Endothelial cell of umbilical vein (primary cell): ENCODE measurements at regions not wholly inside any gene's neighbourhood (a gene's known extent, or its start where the extent isn't known, plus 50 kb on each side); places are given as distances from the start of the nearest gene placed in this dataset.

ENCODE experiments used
- BruUV-seq: library from RNA; stranded (reverse); fragments of 400-500 nt; replicated peaks from 2 replicates; lab custom pipeline; 2021; lab: Mats Ljungman, UMichigan
- CTCF ChIA-PET: fragments of 300-600, 350-600 bp; sonication (Branson Sonifier 250); formaldehyde crosslinking; loops from one replicate; lab custom pipeline; 2021; ENCODE audit warnings: antibody characterized with exemption, inconsistent platforms; lab: Charles Lee
- POLR2A ChIA-PET: fragments of 300-600, 350-600 bp; sonication (Branson Sonifier 250); formaldehyde crosslinking; loops from one replicate; lab custom pipeline; 2021; ENCODE audit warnings: antibody characterized with exemption, inconsistent platforms; lab: Charles Lee
- DNase-seq: peaks from one replicate; pipeline ENCODE4 v3.0.0-alpha.2; 2011; ENCODE audit warnings: low read depth, low spot score
- FAIRE-seq: peaks from 2 replicates; lab custom pipeline; 2011; peaks lifted over from hg19 to GRCh38; lab: Jason Lieb, UNC
- H2AFZ ChIP-seq: 2 replicates; pipeline ENCODE4 v1.6.0; 2012; ENCODE audit warnings: low read depth, low read length, control low read depth, inconsistent platforms
- H3K27ac ChIP-seq: 2 replicates; pipeline ENCODE4 v1.5.1; 2011; ENCODE audit warnings: low read depth, mild to moderate bottlenecking, control low read depth, low read length, moderate library complexity; ENCODE audit not compliant: insufficient read depth
- H3K27me3 ChIP-seq, 2 experiments: 2 replicates each; pipeline versions ENCODE4 v1.6.0 to v1.6.1; 2011; ENCODE audit warnings: low read length in 2 of 2, mixed read lengths in 1 of 2; ENCODE audit not compliant: control insufficient read depth in 2 of 2, insufficient read depth in 2 of 2
- H3K36me3 ChIP-seq, 2 experiments: 2 replicates in 1 of 2; 3 replicates in 1 of 2; pipeline ENCODE4 v1.5.1; 2011; ENCODE audit warnings: low read length in 2 of 2, mild to moderate bottlenecking in 1 of 2, moderate library complexity in 1 of 2; ENCODE audit not compliant: control insufficient read depth in 2 of 2, insufficient read depth in 2 of 2; ENCODE audit errors: extremely low read depth in 1 of 2
- H3K4me1 ChIP-seq: 3 replicates; pipeline ENCODE4 v1.5.1; 2011; ENCODE audit warnings: mild to moderate bottlenecking, low read length; ENCODE audit not compliant: control insufficient read depth, insufficient read depth; ENCODE audit errors: extremely low read depth
- H3K4me2 ChIP-seq: 2 replicates; pipeline ENCODE4 v1.6.1; 2011; ENCODE audit warnings: low read length, control low read depth, mixed read lengths; ENCODE audit not compliant: insufficient read depth
- H3K4me3 ChIP-seq, 3 experiments: fragments of 200-600 bp in 1 of 3; sonication (generic), shearing (Covaris generic) in 1 of 3; replicated peaks in 1 of 3; 2 replicates each; pipeline ENCODE4 v1.5.1; 2011 to 2016; ENCODE audit warnings: control low read depth in 3 of 3, low read length in 3 of 3, mild to moderate bottlenecking in 2 of 3, inconsistent platforms in 1 of 3, low read depth in 1 of 3, moderate library complexity in 1 of 3; ENCODE audit not compliant: insufficient read depth in 1 of 3
- H3K79me2 ChIP-seq: 2 replicates; pipeline ENCODE4 v1.6.0; 2012; ENCODE audit warnings: low read length, inconsistent platforms; ENCODE audit not compliant: control insufficient read depth, insufficient read depth
- H3K9ac ChIP-seq: replicated peaks from 2 replicates; pipeline ENCODE3; 2011; ENCODE audit warnings: low read length, control low read depth; ENCODE audit not compliant: insufficient read depth; ENCODE audit errors: extremely low read depth
- H3K9me1 ChIP-seq: replicated peaks from 3 replicates; pipeline ENCODE4 v1.6.0; 2011; ENCODE audit warnings: mild to moderate bottlenecking, low read length; ENCODE audit not compliant: control insufficient read depth, insufficient read depth; ENCODE audit errors: extremely low read depth
- H3K9me3 ChIP-seq: replicated peaks from 2 replicates; pipeline ENCODE4 v1.5.1; 2012; ENCODE audit warnings: low read length, inconsistent platforms; ENCODE audit not compliant: control insufficient read depth, insufficient read depth
- H4K20me1 ChIP-seq: replicated peaks from 2 replicates; pipeline ENCODE3; 2011; ENCODE audit warnings: mild to moderate bottlenecking, low read length; ENCODE audit not compliant: control insufficient read depth, insufficient read depth; ENCODE audit errors: extremely low read depth
- CTCF ChIP-seq, 2 donors: IDR thresholded peaks; 1 replicate in 1 of 2; 2 replicates in 1 of 2; pipeline ENCODE4 v1.5.1; 2011; ENCODE audit warnings: low read length in 2 of 2, mild to moderate bottlenecking in 2 of 2, moderate library complexity in 2 of 2, control low read depth in 1 of 2, inconsistent platforms in 1 of 2, low read depth in 1 of 2; ENCODE audit not compliant: insufficient read depth in 1 of 2; ENCODE audit errors: extremely low read depth in 1 of 2
- EZH2 ChIP-seq: IDR thresholded peaks from 2 replicates; pipeline ENCODE4 v1.6.1; 2012; ENCODE audit warnings: borderline replicate concordance, low read depth, mild to moderate bottlenecking, moderate library complexity, low read length, inconsistent platforms; ENCODE audit not compliant: severe bottlenecking
- FOS ChIP-seq: IDR thresholded peaks from 2 replicates; pipeline ENCODE4 v1.6.1; 2011; ENCODE audit warnings: mild to moderate bottlenecking, low read length, moderate library complexity, borderline replicate concordance; ENCODE audit not compliant: insufficient read depth
- GATA2 ChIP-seq: IDR thresholded peaks from 2 replicates; pipeline ENCODE4 v1.7.0; 2011; ENCODE audit warnings: low read depth, mild to moderate bottlenecking, moderate library complexity, mixed read lengths, low read length; ENCODE audit not compliant: insufficient read length, insufficient read depth
- JUN ChIP-seq: IDR thresholded peaks from 2 replicates; pipeline ENCODE4 v1.6.1; 2011; ENCODE audit warnings: borderline replicate concordance, low read depth; ENCODE audit not compliant: insufficient read length, insufficient read depth
- MAX ChIP-seq: IDR thresholded peaks from 2 replicates; pipeline ENCODE4 v1.6.1; 2011; ENCODE audit not compliant: insufficient read depth, insufficient read length
- MYC ChIP-seq: IDR thresholded peaks from one replicate; pipeline ENCODE4 v1.6.1; 2011; ENCODE audit warnings: mild to moderate bottlenecking, low read depth, low read length
- POLR2A ChIP-seq: IDR thresholded peaks from 2 replicates; pipeline ENCODE4 v1.6.1; 2012; ENCODE audit warnings: low read depth, mild to moderate bottlenecking, control low read depth, low read length
- POLR2AphosphoS5 ChIP-seq: IDR thresholded peaks from 2 replicates; pipeline ENCODE4 v1.6.1; 2012; ENCODE audit warnings: low read depth, mild to moderate bottlenecking, control low read depth, low read length, moderate library complexity; ENCODE audit not compliant: insufficient read depth
- dilution Hi-C: fragments of 300-500 bp; cut with MboI; formaldehyde crosslinking; loops from one replicate; pipeline ENCODE4 v1.15.0; 2019; ENCODE audit warnings: low sequenced_read_pairs; ENCODE audit not compliant: extremely low pct_ligation_motif_present
- intact Hi-C: fragments of 100-400 bp; cut with micrococcal nuclease; formaldehyde crosslinking; loops from one replicate; pipeline ENCODE4 v1.10.0; 2022

- no peak overlapping the region for H3K4me3 ChIP-seq
- no peak overlapping the region for H2AFZ ChIP-seq
- DNase-seq (no peak), FAIRE-seq (peak; percentile 24)
- H3K27me3 ChIP-seq: peaks cover 0 to 6% of the 10 kb centered on the region in 2 experiments
- no peak overlapping the region for H3K4me2 ChIP-seq
- H3K9ac ChIP-seq: no peak overlapping the region
- ChIA-PET POLR2A (no interaction called here), CTCF (interaction anchor here (1.1 kb wide), 1 partner anchor 25 kb away, joined by 3 read pairs; no protein-coding TSS in a partner anchor)
- H3K9me3 ChIP-seq: no peaks in the 10 kb centered on the region
- no peak overlapping the region for H3K27ac ChIP-seq
- no TSS peak for BruUV-seq
- no peaks in the 10 kb centered on the region for H3K36me3 ChIP-seq
- intact Hi-C loops: no loop called here
- TF ChIP-seq FOS: no peak
- TF ChIP-seq GATA2: no peak
- no peak for TF ChIP-seq POLR2A
- H3K4me1 ChIP-seq: no peaks in the 10 kb centered on the region
- H3K9me1 ChIP-seq: no peaks in the 10 kb centered on the region
- no peaks in the 10 kb centered on the region for H3K79me2 ChIP-seq
- dilution Hi-C loops: no loop called here
- H4K20me1 ChIP-seq: no peaks in the 10 kb centered on the region
These were observed 241.9 kb upstream of the STXBP5 start for GRCh38 chr6:146962329-146962728.

- Histone ChIP-seq H3K79me2 (no peaks in the 10 kb centered on the region), H3K4me3 (no peak overlapping the region), H3K9me1 (no peaks in the 10 kb centered on the region), H3K9ac (no peak overlapping the region), H3K9me3 (no peaks in the 10 kb centered on the region), H3K36me3 (no peaks in the 10 kb centered on the region), H2AFZ (no peak overlapping the region), H3K4me1 (no peaks in the 10 kb centered on the region), H3K4me2 (no peak overlapping the region), H3K27ac (no peak overlapping the region), H4K20me1 (no peaks in the 10 kb centered on the region), H3K27me3 (peaks cover 2 to 6% of the 10 kb centered on the region in 2 experiments)
- no peak for DNase-seq
- ChIA-PET CTCF (no interaction called here), POLR2A (no interaction called here)
- no TSS peak for BruUV-seq
- intact Hi-C loops: no loop called here
- dilution Hi-C loops: no loop called here
- no peak for FAIRE-seq
- no peak for TF ChIP-seq MYC
- no peak for TF ChIP-seq FOS
- TF ChIP-seq POLR2A: no peak
- no peak for TF ChIP-seq EZH2
- no peak for TF ChIP-seq CTCF (IDR thresholded peaks at IDR 0.05; ENCODE audit: extremely low read depth in 1 of 2, insufficient read depth in 1 of 2, low read depth in 1 of 2, low read length in 2 of 2)
- no peak for TF ChIP-seq JUN
- no peak for TF ChIP-seq MAX
- TF ChIP-seq POLR2AphosphoS5: no peak
These were observed 239.0 kb upstream of the STXBP5 start for GRCh38 chr6:146965110-146965689.
